ENCODE measurements at regions not wholly inside any gene's neighbourhood (a gene's known extent, or its start where the extent isn't known, plus 50 kb on each side); places are given as distances from the start of the nearest gene placed in this dataset.

- Histone ChIP-seq H3K9me3 (ENCODE audit: control insufficient read depth, low read depth, low read length) (no peaks in the 10 kb centered on the region), H3K4me1 (ENCODE audit: insufficient read depth, low read length) (no peaks in the 10 kb centered on the region), H3K14ac (ENCODE audit: insufficient read depth, low read length) (no peak overlapping the region), H3K23ac (ENCODE audit: insufficient read length, low read depth, low read length) (no peak overlapping the region), H3K56ac (ENCODE audit: insufficient read length, low read depth, low read length) (no peak overlapping the region), H3K4ac (ENCODE audit: low read depth, low read length) (no peak overlapping the region), H3K27me3 (ENCODE audit: insufficient read depth, low read length) (no peaks in the 10 kb centered on the region), H2AK5ac (ENCODE audit: insufficient read length, low read length) (no peak overlapping the region), H4K8ac (replicated peaks; ENCODE audit: insufficient read length, low read depth, low read length) (no peak overlapping the region), H3K79me1 (ENCODE audit: insufficient read depth, low read depth, low read length, poor library complexity, severe bottlenecking) (no peaks in the 10 kb centered on the region), H2BK15ac (ENCODE audit: low read depth, low read length) (no peak overlapping the region), H4K91ac (ENCODE audit: insufficient read length, low read depth, low read length) (no peak overlapping the region), H3K79me2 (ENCODE audit: insufficient read depth, low read length) (no peaks in the 10 kb centered on the region), H3K27ac (ENCODE audit: insufficient read length, low read depth, low read length) (no peak overlapping the region), H3K9ac (ENCODE audit: extremely low read depth, insufficient read length, low read length) (no peak overlapping the region), H3K4me2 (ENCODE audit: insufficient read depth, insufficient read length, low read length) (no peak overlapping the region), H4K20me1 (ENCODE audit: control insufficient read depth, insufficient read depth, insufficient read length) (no peaks in the 10 kb centered on the region), H2BK120ac (ENCODE audit: low read depth, low read length, poor library complexity, severe bottlenecking) (no peak overlapping the region), H3K18ac (ENCODE audit: insufficient read length, low read depth, low read length) (no peak overlapping the region), H2AFZ (ENCODE audit: low read length) (no peak overlapping the region), H2BK12ac (ENCODE audit: insufficient read length, low read depth, low read length) (no peak overlapping the region), H3K23me2 (ENCODE audit: insufficient read length, low read depth, low read length, poor library complexity, severe bottlenecking) (no peaks in the 10 kb centered on the region), H3T11ph (ENCODE audit: low read length) (no peak overlapping the region), H4K5ac (ENCODE audit: insufficient read length, low read depth, low read length) (no peak overlapping the region), H2BK20ac (ENCODE audit: low read depth, low read length, poor library complexity, severe bottlenecking) (no peak overlapping the region), H2BK5ac (ENCODE audit: insufficient read length, low read length) (no peak overlapping the region)
- DNase-seq, result no peak
- Mint-ChIP-seq H3K4me1 (no peaks in the 10 kb centered on the region), H3K27me3 (ENCODE audit: low read depth) (no peaks in the 10 kb centered on the region), H3K27ac (no peak overlapping the region), H3K4me3 (no peak overlapping the region), H3K36me3 (ENCODE audit: insufficient read depth in 1 of 3, low read depth in 3 of 3) (no peaks in the 10 kb centered on the region; a peak in 1 of 7 replicates), H3K9me3 (no peaks in the 10 kb centered on the region)
- no peak for TF ChIP-seq CTCF (conservative IDR thresholded peaks at IDR 0.05)
- WGBS (ENCODE audit: extremely low coverage, insufficient read length, low lambda C conversion rate), result no CpG with 5 or more reads among the region's 2 CpGs
Observed at GRCh38 chr9:82539146-82539545, 523.8 kb downstream of the RASEF start.
